Skin epidermis (tissue), 12 donors: ENCODE measurements at regions not wholly inside any gene's neighbourhood (a gene's known extent, or its start where the extent isn't known, plus 50 kb on each side); places are given as distances from the start of the nearest gene placed in this dataset.

Source experiments
- H3K27ac ChIP-seq, 21 experiments: fragments of 200-600 bp; sonication (generic) in 11 of 21; one replicate each; pipeline ENCODE4 v1.5.0; 2020; ENCODE audit warnings: mild to moderate bottlenecking in 3 of 21, inconsistent platforms in 2 of 21, moderate library complexity in 2 of 21
- H3K4me3 ChIP-seq, 7 experiments: fragments of 200-600 bp; sonication (generic) in 2 of 7; one replicate each; pipeline ENCODE4 v1.5.0; 2020; ENCODE audit warnings: inconsistent platforms in 2 of 7, mild to moderate bottlenecking in 2 of 7, moderate library complexity in 1 of 7

DNA sequence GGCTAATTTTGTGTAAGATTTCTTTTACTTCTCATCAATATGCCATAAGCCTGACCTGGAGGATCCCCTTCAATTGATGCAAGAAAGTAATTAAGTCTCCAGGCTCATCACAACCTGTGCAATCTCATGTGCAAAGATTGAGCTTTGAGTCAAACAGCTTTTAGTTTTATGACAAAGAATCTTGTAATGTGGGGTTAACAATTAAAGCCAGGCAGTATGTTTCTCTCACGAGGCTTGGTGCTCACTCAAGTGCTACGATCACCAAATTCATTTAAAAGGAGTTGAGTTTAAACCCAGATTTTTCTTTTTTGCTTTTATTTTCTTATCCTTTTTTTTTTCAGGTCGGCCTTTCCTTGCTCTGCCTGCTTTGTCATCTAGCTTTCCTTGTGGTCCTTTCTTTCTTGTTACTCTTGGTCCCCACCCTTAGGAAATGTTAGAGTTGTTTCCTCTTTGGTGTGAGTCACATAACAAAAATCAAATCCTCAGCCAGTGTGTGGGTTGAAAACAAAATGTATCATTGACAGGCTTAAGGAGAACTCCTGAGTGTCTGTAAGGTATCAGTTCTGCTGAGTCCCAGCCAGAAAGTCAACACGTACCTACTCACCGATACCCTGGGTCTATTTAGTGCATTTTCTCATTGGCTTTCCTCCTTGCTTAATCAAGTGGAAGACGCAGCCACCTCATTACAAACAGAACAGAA is 1037.2 kb downstream of the ADGRL2 start:
- peak overlapping the region in 6 of 21 experiments; percentile 19 to 73 (median 26) for H3K27ac ChIP-seq
- H3K4me3 ChIP-seq, result no peak overlapping the region

DNA sequence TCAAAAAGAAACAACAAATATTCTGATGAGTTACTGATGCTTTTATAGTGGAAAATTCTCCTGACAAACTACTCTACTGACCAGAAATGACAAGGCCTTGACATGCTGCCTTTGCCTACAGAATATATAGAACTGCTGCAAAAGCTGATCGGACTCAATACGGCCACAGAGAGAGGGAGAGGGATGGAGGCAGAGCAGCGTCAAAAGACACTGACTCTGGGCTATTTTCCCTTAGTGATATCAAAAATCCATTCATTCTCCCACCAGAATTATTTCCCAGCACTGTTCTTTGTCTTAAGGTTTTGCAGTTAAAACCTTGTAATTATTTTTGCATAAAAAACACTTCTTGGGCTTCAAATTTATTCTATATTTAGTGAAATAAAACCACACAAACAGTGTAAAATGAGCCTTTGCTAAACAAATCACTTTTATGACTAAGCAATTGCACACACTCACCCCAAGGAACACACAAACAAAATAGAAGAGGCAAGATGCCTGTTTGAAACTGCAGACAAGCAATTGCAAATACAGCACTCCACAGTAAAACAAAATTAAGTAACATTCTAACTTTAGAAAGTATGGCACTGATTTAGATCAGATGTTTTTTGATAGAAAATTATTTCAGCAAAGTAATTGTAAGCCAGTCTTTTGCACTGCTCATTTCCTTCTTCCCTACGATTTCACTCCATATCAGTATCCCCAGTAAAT is 1036.4 kb downstream of the ADGRL2 start:
- H3K4me3 ChIP-seq, result no peak overlapping the region
- peak overlapping the region in 7 of 21 experiments; percentile 19 to 73 (median 33) for H3K27ac ChIP-seq

DNA sequence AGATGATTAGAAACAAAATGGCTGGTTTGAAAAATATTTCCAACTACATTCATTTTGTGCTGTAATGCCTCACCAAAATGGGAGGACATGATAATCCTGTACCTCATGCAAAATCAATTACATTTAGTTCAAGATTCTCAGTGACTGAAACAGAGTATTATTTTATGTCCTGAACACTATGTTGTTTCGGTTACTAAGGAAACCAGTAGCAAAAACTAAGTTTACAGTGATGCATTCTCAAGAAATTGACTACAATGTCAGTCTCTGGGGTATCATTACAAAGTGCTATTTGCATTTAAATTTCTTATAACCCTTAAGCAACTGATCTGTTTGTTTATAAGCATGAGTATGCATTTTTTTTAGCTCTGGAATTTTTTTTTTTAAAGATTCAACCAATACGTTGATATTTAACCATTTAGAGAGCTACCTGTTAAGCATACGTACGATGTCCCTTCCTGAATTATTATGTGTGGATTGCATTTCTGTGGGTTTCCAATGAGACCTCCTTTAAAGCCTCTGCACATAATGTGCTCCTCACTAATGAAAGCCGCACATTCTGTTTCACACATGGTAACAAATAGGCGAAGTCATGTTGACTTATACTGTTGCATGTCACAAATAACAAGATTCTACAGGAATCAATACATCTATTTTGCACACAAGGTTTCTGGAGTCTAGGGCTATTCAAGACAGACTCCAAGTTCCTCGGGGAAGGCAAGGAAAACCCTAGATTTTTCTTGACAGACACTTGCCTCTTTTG is 1035.7 kb downstream of the ADGRL2 start:
- Histone ChIP-seq H3K4me3 (no peak overlapping the region), H3K27ac (peak overlapping the region in 5 of 21 experiments; percentile 19 to 73 (median 37))

DNA sequence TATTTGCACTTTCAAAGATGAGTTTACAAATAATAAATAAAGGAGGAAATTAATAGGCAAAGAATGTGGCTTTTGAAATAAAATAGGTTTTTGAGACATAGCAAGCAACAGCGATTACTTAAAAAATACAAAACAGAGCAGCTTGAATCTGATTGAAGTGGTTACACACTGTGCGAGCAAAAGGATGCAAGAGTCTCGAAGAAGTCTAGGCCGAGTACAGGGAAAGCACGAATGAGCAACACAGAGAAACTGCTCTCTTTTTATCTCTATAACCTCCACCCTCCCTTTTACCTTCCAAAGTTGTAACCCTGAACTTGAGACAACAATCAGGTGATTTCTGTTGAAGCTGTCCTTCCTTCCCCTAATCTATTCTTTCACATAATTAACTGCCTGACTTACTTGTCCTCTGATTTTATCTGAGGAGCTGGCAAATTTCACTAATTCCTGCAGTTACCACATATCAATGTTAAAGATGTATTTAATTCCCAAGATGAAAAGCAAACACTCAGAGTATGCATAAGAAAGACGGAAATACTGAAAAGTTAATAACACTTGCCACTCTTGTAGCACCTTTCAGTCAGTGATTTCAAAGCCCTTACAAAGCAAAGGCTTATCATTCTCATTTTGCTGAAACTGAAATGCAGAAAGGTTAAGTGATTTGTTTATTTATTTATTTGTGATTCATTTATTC is 1030.1 kb downstream of the ADGRL2 start:
- Histone ChIP-seq H3K4me3 (no peak overlapping the region), H3K27ac (no peak overlapping the region)

DNA sequence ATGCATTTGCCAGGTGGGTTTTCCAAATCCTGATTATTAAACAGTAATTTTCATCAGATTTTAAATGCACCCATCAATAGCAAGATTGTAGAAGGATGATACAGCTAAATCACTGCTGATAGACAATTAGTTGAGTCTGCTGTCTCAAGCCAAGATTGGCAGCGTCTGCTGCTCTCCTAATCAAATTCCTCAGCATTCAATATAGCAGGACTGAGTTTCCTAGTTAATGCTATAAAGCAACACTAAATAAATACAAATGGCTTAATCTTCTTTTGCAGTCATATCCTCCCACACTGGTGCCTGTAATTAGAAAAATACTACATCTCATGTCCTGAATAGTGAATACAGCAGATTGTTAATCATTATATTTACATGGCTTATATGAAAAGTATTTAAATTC is 1028.8 kb downstream of the ADGRL2 start:
- no peak overlapping the region for H3K4me3 ChIP-seq
- no peak overlapping the region for H3K27ac ChIP-seq

DNA sequence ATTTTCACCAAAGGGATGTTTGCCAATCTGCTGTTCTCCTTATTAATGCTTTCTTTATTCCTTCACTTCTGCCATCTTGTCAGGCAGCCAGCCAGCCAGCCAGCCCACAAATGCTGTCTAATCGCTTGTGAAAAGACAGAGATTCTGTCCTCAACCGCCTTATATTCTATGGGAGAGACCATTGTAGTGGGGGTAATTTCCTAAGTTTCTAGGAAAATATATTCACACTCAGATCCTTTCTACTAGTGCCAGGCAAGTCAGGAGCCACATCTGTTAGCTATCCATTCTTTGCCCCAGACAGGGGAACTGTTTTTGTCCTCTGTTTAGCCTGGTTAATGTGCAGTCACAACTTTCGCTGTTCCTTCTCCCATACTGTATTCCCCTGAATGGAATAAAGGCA is 1023.1 kb downstream of the ADGRL2 start:
- Histone ChIP-seq H3K27ac (no peak overlapping the region), H3K4me3 (no peak overlapping the region)

DNA sequence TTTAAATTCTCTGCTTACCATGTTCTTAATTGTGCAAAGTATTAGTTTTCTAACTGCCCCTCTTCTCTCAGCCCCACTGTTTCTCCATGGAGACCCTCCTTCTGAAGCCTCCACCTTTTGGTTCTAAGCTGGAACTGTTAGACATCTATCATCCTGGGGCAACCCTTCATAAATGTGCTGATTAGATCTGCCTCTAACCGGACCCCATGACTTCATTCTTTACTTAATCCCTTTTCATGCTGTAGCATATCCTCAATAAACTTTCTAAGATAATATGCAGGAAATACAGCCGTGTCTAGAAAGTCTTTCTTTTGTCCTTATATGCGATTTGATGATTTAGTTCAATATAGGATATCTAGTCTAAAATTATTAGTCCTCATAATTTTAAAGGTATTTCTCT is 1020.1 kb downstream of the ADGRL2 start:
- Histone ChIP-seq H3K27ac (no peak overlapping the region), H3K4me3 (no peak overlapping the region)

DNA sequence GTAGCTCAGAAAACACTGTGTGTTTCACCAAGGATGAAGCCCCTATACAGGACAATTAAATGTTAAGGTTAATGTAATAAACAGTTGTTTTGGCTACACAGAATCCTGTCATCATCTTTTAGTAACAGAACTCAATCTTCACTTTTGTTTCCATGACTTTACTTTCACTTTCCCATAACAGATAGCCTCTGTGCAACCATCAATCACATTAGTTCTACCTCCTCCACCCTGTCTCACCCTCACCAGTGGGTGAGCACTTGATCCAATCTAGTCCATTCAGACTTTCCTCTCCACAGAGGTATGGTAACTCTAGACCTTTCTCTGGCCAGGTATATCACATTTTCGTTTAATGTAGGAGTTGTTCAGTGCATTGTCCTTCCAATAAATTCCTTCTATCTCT is 1018.5 kb downstream of the ADGRL2 start:
- Histone ChIP-seq H3K27ac (no peak overlapping the region), H3K4me3 (no peak overlapping the region)

DNA sequence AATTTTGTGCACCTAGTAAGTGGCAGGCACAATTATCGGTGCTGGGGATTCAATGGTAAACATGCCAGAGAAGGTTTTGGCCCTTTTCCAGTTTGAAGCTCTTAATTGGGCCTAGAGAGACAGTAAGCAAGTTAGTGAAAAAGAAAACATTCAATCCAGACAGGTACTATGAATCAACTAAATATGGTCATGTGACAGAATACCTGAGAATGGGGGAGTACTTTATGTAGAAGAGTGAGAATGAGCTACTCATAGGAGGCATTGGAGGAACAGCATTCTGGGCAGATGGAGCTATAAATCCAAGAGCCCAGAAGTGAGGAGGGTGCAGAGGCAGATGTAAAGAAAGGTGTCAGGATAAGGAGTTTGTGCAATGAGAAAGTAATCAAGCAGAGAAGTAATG is 1017.9 kb downstream of the ADGRL2 start:
- Histone ChIP-seq H3K27ac (no peak overlapping the region), H3K4me3 (no peak overlapping the region)

DNA sequence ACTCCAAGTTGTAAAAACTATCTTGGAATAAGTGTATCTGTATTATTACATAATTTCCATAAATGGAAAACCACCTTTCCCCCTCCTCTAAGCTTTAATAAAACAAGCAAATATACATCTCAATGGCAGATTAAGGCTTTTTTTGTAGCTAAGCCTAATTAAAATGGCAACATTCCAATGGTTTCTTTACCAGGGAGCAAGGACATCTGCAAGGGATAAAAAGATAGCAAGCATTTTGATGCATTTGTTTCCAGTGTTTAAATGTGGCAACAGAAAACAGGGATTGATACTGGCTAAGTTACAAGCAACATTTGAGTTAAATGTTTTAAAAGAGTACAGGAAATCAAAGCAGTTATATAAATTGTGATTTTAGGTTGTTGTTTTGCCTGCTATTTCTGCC is 1012.7 kb downstream of the ADGRL2 start:
- H3K27ac ChIP-seq, result no peak overlapping the region
- H3K4me3 ChIP-seq, result no peak overlapping the region

DNA sequence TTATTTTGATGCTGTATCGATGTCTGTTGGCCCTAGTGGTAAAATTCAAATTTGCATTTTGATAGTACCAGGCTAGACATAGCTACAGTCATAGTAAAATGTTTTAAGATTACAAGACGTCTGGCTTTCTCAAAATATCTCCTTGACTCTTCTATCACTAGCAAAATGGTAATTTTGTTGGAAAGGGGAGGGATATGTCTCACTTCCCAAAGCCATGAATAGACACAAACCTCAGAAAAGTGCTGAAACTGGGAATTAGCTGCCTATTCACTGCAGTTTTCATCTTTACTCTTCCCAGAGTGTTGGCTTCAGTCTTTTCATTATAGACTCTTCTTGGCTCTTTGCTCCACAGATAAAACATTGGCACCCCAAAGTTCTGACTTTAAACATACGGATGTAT is 1009.9 kb downstream of the ADGRL2 start:
- no peak overlapping the region for H3K4me3 ChIP-seq

DNA sequence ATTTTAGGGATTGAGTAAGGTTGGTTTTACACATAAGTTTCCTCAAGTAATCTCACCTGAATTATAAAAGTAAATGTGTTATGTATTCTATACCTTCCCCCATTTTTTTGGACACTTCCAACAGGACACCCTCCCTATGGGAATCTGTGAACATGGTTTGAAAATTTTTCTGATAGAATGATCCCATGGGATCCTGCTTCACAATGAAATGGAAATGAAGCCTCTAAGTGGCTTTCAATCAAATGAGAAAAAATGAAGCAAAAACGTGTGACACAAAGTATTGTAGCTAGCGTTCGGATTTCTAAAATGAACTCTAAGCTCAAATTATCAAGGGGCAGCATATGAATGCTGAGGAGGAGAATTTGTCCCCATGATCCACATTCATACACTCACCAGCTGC is 1006.8 kb downstream of the ADGRL2 start:
- Histone ChIP-seq H3K27ac (no peak overlapping the region), H3K4me3 (no peak overlapping the region)

More for the DNA sequence above, 1009.9 kb downstream of the ADGRL2 start:
- H3K27ac ChIP-seq, result no peak overlapping the region

DNA sequence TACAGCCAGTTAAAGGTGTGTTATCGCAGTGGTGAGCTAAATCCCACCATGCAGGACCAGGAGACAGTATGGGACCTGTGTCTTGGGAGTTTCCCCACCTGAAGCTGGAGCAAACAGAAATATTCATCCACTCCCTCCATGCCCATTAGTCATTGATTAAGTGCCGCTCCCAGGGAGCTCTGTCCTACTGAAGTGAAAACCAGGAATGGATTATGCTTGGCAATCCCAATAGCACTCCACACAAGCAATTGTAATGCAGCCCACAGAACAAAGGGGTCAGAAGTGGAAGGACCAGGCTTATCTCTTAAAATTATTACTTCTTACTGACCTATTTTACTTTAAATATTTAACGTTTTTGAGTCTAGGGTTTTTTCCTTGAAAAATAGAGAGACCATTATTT is 1005.4 kb downstream of the ADGRL2 start:
- Histone ChIP-seq H3K27ac (no peak overlapping the region), H3K4me3 (no peak overlapping the region)

DNA sequence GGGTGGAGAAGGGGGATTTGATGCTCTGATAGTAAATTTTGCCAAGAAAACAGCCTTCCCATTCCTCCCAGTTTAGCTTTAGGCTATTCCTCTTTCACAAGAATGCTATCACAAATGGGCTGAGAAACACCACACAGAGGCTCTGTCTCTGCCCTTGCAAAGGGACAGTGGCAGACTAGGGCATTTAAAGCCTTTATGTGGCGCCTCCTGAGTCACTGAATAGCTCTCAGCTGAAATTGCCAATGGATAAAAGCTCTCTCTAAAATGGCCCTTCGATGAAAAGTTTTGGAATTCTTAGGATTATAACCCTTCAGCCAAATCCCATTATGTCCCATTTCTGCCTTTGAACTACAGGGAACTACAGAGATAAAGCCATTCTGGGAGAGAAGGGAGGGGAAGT is 1000.4 kb downstream of the ADGRL2 start:
- Histone ChIP-seq H3K4me3 (no peak overlapping the region), H3K27ac (no peak overlapping the region)

DNA sequence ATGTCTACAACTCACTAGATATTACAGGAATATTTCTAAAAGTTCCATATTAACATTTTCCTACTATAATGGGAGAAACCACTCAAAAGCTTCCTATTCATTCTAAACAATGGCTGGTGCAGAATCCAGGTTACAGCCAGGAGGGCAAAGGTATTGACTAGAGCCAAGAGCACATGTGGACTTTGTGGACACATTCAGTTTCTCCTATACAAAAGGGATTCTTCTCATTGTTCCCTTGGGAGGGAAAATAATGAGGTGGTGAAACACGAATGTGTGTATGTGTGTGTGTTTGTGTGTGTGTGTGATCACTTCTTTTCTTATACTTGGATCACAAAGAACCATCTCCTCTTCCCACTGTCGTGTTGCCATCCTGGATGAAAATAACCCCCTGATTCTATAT is 1000.0 kb downstream of the ADGRL2 start:
- Histone ChIP-seq H3K27ac (no peak overlapping the region), H3K4me3 (no peak overlapping the region)

DNA sequence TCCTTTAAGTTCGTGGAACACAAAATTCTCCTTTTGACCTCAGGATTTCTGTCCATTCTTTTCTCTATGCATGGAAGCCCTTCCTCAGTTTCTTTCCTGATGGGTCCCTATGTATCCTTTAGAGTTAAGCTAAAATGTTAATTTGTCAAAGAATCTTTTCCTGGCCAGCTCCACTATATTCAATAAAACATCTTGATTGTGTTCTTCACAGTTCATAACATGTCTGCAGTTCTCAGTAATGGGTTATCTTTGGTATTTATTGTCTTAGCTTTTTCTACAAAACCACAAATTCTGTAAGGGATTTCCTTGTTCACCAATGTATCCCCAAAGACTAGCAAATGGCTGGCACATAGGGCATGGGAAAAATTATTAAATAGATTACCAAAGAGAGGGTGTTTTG is 998.5 kb downstream of the ADGRL2 start:
- H3K4me3 ChIP-seq, result no peak overlapping the region
- H3K27ac ChIP-seq, result no peak overlapping the region

DNA sequence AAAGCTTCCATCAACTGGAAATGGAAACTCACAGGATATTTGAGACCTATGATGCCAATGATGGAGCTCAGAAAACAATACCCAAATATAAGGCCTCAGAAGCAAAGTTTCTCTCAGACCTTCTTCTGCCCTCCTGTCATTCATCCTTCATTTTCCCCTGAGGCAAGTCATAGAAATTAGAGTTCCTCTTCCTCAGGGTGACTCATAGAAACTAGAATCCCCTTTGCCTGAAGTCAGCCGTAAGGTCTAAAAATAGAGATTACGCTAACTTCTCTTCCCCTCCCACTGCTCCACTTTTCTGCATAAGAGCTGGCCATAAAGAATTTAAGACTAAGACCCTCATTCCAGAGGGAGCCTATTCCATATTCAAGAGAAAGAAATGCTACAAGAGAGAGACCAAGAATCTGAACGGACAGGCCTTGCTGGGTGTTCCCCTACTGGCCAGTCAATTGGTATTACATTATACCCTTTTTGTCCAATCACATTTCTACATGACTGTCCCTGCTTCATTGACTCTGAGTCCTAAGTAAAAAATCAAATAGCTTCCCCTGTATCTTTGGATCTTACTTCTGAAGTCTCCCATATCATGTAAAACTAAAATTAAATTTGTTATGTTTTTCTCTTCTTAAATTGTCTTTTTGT is 994.9 kb downstream of the ADGRL2 start:
- Histone ChIP-seq H3K27ac (no peak overlapping the region), H3K4me3 (no peak overlapping the region)

DNA sequence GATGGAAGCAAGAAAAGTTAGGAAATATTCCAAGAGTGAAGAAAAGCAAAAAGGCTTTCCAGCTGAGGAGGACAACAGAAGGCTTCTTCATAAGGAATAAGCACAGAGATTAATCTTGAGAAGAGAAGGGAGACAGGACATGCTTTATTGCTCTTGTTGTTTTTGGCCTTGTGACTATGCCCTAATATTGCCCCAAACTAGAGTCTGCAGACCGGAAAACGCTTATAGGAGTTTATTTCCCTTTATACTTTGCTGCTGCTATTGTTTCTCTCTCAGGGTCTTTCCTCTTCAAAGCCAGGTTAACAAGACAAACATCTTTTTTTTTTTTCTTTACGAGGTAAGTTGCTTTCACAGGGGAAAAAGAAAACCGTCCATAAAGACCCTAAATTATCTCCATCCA is 991.4 kb downstream of the ADGRL2 start:
- H3K4me3 ChIP-seq, result no peak overlapping the region
- no peak overlapping the region for H3K27ac ChIP-seq

DNA sequence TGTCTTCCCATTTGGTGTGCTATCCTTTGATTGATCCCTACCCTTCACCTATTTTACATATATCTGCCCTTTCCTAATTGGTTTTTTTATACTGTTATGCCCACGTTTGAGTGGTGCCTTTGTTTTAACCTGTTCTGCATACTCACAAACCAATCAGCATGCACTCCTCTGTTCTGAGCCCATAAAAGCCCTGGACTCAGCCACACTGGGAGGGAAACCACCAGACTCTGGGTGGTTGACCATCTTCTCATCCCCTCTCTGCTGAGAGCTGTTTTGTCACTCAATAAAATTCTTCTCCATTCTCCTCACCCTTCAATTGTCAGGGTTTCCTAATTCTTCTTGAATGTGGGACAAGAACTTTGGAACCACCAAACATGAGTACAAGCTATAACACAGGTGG is 989.8 kb downstream of the ADGRL2 start:
- H3K4me3 ChIP-seq, result no peak overlapping the region
- H3K27ac ChIP-seq, result no peak overlapping the region

DNA sequence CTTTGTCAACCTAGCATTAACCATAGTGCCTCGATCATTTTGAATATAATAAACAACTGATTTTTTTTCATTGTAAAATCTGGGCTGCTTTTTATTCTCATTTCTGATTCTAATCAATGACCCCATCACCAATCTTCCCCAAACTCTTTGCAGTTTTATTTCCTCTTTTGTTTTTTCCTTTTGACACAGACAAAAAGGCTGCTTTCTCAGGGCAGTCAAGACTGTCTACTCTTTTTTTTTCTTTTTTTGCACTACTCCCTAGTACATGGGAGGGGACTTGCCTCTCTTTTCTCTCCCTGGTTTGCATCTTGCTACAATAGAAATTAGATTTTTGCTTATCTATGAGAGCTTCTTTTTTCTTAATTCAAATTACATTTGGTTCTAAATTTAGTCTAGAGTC is 987.9 kb downstream of the ADGRL2 start:
- Histone ChIP-seq H3K27ac (no peak overlapping the region), H3K4me3 (no peak overlapping the region)
